Cerebellar cortex (tissue), 1 donor: ENCODE measurements at regions not wholly inside any gene's neighbourhood (a gene's known extent, or its start where the extent isn't known, plus 50 kb on each side); places are given as distances from the start of the nearest gene placed in this dataset.
"Not testable (repeated sequence)": the region's sequence is repeated elsewhere in the genome, so short reads cannot be mapped to it uniquely, and the experiment has no call there.

Source experiments
- DNase-seq: peaks from one replicate; pipeline ENCODE4 v3.0.0-alpha.2; 2015; ENCODE audit warnings: low spot score

DNA sequence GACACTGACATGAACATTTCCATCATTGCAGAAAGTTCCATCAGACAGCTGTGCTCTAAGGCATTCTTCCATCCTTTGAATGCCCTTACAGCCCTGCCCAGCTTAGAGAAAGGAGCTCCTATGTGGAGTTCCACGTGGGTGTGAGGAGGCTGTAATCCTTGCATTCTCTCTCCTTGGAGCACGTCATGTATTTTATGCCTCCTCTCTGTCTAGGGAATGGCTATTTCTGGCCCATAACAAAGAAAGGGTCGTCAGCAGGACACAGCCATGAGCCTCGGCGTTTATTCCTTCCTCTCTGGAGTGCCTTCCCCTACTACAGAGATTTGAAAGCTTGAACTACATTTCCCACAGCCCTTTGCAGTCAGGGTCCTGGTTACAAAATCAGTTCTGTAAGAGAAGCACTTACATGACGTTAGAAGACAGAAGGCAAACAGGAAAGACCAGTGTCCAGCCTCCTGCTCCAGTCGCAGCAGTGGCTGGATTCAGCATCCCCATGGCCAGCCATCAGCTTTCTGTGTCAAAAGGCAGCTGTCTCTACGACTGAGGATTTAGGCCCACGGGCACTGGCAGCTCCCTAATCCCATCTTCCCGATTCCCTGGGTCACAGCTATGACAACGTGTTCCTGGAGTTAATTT lies 234.9 kb downstream of the TFCP2L1 start:
- no peak for DNase-seq

DNA sequence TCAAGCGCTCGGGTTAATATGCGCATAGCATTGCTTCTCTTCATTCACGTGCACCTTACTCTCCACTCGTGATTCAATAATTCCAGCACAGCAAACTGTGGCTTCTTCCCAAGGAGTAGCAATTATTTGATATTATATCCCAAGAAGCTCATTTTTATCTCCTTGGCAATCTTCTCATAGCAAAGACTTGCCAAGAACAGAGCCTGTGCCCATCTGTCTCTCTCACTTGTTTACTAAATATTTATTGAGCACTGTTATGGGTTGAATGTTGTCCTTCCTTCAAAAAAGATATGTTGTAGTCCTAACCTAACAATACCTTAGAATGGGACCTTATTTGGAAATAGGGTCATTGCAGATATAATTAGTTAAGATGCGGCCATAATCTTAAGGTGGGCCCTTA lies 233.7 kb downstream of the TFCP2L1 start:
- no peak for DNase-seq

GRCh38 chr2:121052023-121052422 lies 233.0 kb downstream of the TFCP2L1 start:
- DNase-seq = no peak

- DNase-seq = no peak
Measured at GRCh38 chr2:121052521-121052920, 232.5 kb downstream of the TFCP2L1 start.

GRCh38 chr2:121055088-121055487 lies 229.9 kb downstream of the TFCP2L1 start:
- no peak for DNase-seq

- DNase-seq = no peak
Measured at GRCh38 chr2:121055501-121055900, 229.5 kb downstream of the TFCP2L1 start.

DNA sequence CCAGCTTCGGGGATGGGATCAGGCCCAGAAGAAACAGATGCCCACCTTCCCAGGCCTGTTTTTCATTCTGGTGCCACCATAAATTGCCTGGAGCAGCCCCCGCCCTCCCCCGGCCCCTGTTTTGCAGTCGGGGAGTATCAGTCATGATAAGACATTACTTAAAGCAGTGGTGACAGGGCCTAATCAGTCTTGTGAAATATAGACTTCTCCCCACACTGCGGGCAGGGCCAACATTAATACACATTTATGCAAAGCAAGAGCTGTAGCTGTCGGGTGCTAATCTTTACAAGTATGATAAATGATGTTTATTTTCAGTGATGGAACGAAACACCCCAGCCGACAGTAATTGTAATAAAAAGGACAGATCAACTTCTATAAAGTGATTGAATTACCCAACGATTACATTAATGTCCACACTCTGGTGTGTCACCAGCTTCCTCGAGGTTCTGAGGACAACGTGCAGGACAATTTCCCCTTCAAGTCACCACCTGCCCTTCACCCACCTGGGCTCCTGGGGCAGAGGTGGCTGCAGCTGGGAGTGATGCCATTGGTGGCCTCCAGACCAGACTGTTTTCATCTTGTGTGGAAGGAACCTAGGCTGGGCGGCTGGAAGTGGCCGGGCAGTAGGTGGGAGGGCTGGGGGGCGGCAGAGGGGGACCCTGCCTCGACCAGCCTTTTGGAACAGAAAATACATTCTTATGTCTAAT lies 226.0 kb downstream of the TFCP2L1 start:
- no peak for DNase-seq

DNA sequence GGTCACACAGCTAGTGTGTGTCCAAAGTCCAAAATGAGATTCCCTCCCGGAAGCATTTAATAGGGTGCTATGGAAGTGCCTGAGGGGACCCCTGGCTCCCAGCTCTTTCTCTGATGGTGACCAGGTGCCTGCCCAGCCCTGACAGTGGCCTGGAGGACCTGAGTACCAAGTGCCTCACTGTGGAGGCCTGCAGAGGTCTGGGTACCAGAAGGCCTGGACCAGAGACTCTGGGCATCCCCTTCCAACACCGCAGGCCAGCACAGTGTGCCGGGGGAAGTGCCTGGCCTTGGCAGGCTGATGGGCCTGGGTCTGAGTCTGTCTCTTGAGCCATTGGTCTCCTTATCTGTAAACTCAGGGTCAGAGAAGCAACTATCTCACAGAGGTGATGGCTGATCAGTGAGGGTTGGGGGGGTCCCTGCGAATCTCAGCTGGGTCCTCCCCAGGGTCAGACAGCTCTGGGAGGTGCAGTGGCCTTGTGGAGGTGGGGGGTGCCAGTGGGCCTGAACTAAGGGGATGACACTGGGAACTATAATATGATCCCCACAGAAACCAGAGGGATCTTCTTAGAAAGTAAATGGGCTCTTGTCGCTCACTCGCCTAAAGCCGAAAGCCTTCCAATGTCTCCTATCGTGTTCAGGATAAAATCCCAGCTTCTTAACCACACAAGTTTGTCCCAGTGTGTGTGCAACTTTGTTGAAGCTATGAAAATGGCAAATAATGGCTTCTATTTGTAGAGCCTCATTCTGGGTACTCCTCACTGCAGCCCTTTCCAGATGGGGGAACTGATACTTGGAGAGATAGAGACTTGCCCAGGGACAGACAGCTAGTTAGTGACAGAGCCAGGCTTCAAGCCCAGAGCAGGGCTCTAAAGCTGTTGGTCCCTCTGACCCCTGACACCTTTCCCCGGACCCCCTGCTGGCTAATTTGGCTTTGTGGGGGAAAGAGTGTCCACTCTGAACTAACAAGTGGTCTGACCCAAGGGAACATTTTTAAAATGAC lies 225.1 kb downstream of the TFCP2L1 start:
- no peak for DNase-seq

GRCh38 chr2:121061633-121062032 lies 223.4 kb downstream of the TFCP2L1 start:
- no peak for DNase-seq

DNA sequence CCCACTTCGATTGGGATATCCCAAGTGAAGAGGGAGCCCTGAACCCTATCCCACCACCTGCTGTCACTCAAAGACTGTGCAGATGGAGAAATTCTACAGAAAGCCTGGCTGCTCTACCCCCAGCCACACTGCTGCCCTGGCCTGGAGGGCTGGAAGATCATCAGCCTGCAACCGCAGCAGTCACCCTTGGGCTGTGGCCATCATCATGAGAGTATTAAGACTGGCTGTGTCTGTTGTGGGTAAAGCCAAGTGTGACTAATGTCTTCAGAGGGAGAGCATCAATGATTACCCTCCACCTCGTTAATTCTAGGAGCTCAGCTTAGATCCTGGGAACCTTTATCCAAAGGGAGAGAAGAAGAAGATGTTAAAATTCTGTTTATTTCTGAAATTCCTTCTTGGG lies 221.5 kb downstream of the TFCP2L1 start:
- no peak for DNase-seq

- no peak for DNase-seq
Measured at GRCh38 chr2:121064186-121064585, 220.8 kb downstream of the TFCP2L1 start.

GRCh38 chr2:121065239-121065638 lies 219.8 kb downstream of the TFCP2L1 start:
- no peak for DNase-seq

- DNase-seq = no peak
Measured at GRCh38 chr2:121066526-121066925, 218.5 kb downstream of the TFCP2L1 start.

- DNase-seq = no peak
Measured at GRCh38 chr2:121068851-121069250, 216.2 kb downstream of the TFCP2L1 start.

DNA sequence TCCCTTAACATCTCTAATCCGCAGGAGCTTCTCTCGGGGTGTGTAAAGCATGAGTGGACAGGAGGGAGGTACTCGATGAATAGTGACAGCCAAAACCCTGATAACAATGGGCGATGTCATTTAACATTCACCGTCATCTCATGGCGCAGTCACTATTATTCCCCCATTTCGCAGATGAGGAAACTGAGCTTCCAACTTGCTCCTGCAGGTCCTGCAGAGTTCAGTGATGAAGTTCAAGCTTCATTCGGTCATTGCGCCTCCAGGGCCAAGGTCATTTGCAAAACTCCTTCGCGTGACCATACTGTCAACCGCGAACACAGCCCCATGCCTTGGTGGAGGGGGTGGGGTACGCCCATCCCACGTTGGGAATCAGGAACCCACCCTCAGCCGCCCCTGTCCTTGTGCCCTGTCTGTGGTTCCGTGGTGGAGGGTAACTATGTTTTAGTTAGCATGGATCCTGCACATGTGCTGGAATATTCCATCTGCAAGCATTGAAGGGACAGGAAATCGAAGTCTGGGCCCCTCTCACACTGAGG lies 215.5 kb downstream of the TFCP2L1 start:
- no peak for DNase-seq

GRCh38 chr2:121070061-121070460 lies 214.9 kb downstream of the TFCP2L1 start:
- DNase-seq = not testable (repeated sequence)

GRCh38 chr2:121071034-121071504 lies 213.9 kb downstream of the TFCP2L1 start:
- DNase-seq = peak; percentile 54

- DNase-seq = no peak
Measured at GRCh38 chr2:121072784-121073183, 212.2 kb downstream of the TFCP2L1 start.

DNA sequence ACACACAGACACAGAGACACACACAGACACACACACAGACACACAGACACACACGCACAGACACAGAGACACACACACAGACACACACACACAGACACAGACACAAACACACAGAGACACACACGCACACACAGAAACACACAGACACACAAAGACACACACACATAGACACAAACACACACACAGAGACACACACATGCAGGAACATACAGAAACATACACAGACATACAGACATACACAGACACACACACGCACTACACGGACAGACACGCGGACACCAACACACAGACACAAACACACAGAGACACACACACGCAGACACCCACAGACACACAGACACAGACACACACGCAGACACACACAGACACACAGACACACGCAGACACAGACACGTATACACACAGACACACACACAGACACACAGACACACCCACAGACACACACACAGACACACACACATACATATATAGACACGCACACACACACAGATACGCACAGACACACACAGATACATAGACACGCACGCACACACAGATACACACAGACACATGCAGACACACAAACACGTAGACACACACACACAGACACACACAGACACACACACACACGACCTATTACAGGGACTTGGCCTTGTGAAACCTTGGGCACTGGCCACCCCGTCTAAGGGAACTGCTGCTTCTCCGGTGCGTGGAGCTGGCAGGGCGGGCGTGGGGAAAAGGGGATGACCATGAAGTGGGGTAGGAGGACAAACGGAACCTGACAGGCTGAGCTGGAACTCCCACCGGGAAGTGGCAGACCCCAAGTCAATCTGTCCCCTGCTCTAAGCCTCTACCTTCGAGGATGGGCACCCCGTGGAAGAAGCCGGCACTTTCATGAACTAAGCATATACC lies 211.4 kb downstream of the TFCP2L1 start:
- no peak for DNase-seq

GRCh38 chr2:121074293-121074932 lies 210.6 kb downstream of the TFCP2L1 start:
- peak; percentile 17 for DNase-seq
